ACC112 (cell line): ENCODE measurements at regions not wholly inside any gene's neighbourhood (a gene's known extent, or its start where the extent isn't known, plus 50 kb on each side); places are given as distances from the start of the nearest gene placed in this dataset.

Source experiments
- H2AFZ ChIP-seq: fragments of 200-600 bp; sonication (generic); one replicate; pipeline ENCODE4 v1.6.0; 2017; ENCODE audit warnings: antibody characterized with exemption, low read length; ENCODE audit not compliant: unreplicated experiment
- H3K27ac ChIP-seq: fragments of 200-600 bp; sonication (generic); 2 replicates; pipeline ENCODE4 v1.5.1; 2014; ENCODE audit warnings: low read depth, mild to moderate bottlenecking, antibody characterized with exemption, low read length, moderate library complexity
- H3K27me3 ChIP-seq: fragments of 200-600 bp; sonication (generic); 2 replicates; pipeline ENCODE4 v1.6.1; 2014; ENCODE audit warnings: mild to moderate bottlenecking, antibody characterized with exemption, low read length, moderate library complexity, mixed read lengths; ENCODE audit not compliant: insufficient read depth
- H3K36me3 ChIP-seq: fragments of 200-600 bp; sonication (generic); 2 replicates; pipeline ENCODE4 v1.6.1; 2016; ENCODE audit warnings: mild to moderate bottlenecking, antibody characterized with exemption, low read length, moderate library complexity, mixed read lengths; ENCODE audit not compliant: insufficient read depth
- H3K4me1 ChIP-seq: fragments of 200-600 bp; sonication (generic); one replicate; pipeline ENCODE4 v1.6.1; 2016; ENCODE audit warnings: low read length, mixed read lengths; ENCODE audit not compliant: insufficient read depth, unreplicated experiment, control insufficient read depth
- H3K4me3 ChIP-seq: fragments of 200-600 bp; sonication (generic); 2 replicates; pipeline ENCODE4 v1.5.1; 2014; ENCODE audit warnings: mild to moderate bottlenecking, low read depth, low read length
- H3K79me2 ChIP-seq: fragments of 200-600 bp; sonication (generic); one replicate; pipeline ENCODE4 v1.6.0; 2016; ENCODE audit warnings: low read length; ENCODE audit not compliant: control insufficient read depth, unreplicated experiment, insufficient read depth

GRCh38 chr3:72628065-72628464, 220.2 kb downstream of the SHQ1 start:
- Histone ChIP-seq H2AFZ (no peak overlapping the region), H3K4me1 (peaks cover 3% of the 10 kb centered on the region), H3K27ac (no peak overlapping the region), H3K36me3 (no peaks in the 10 kb centered on the region), H3K27me3 (0 out of 2 replicates have a peak, but pooled peaks cover 8% of the 10 kb centered on the region), H3K79me2 (no peaks in the 10 kb centered on the region), H3K4me3 (no peak overlapping the region)

GRCh38 chr3:72627271-72627670, 221.0 kb downstream of the SHQ1 start:
- no peak overlapping the region for H3K4me3 ChIP-seq
- no peak overlapping the region for H3K27ac ChIP-seq
- no peaks in the 10 kb centered on the region for H3K79me2 ChIP-seq
- peaks cover 3% of the 10 kb centered on the region for H3K4me1 ChIP-seq
- H3K36me3 ChIP-seq, result no peaks in the 10 kb centered on the region
- 0 out of 2 replicates have a peak, but pooled peaks cover 4% of the 10 kb centered on the region for H3K27me3 ChIP-seq
- no peak overlapping the region for H2AFZ ChIP-seq

GRCh38 chr3:72625602-72626337, 222.5 kb downstream of the SHQ1 start:
- H3K27ac ChIP-seq, result no peak overlapping the region

GRCh38 chr3:72624656-72625055, 223.6 kb downstream of the SHQ1 start:
- H3K27me3 ChIP-seq, result peaks cover 16% of the 10 kb centered on the region
- H3K36me3 ChIP-seq, result no peaks in the 10 kb centered on the region
- no peak overlapping the region for H3K4me3 ChIP-seq
- peaks cover 3% of the 10 kb centered on the region for H3K4me1 ChIP-seq
- no peak overlapping the region for H2AFZ ChIP-seq
- H3K79me2 ChIP-seq, result no peaks in the 10 kb centered on the region
- H3K27ac ChIP-seq, result no peak overlapping the region

More at GRCh38 chr3:72625602-72626337, 222.5 kb downstream of the SHQ1 start:
- Histone ChIP-seq H3K79me2 (no peaks in the 10 kb centered on the region), H3K4me3 (no peak overlapping the region), H2AFZ (no peak overlapping the region), H3K36me3 (no peaks in the 10 kb centered on the region), H3K27me3 (peaks cover 5% of the 10 kb centered on the region), H3K4me1 (peaks cover 3% of the 10 kb centered on the region)

GRCh38 chr3:72618739-72619138, 229.5 kb downstream of the SHQ1 start:
- H2AFZ ChIP-seq, result no peak overlapping the region
- H3K27me3 ChIP-seq, result peaks cover 52% of the 10 kb centered on the region
- H3K79me2 ChIP-seq, result no peaks in the 10 kb centered on the region
- H3K27ac ChIP-seq, result no peak overlapping the region
- no peak overlapping the region for H3K4me3 ChIP-seq
- H3K36me3 ChIP-seq, result no peaks in the 10 kb centered on the region
- no peaks in the 10 kb centered on the region for H3K4me1 ChIP-seq

GRCh38 chr3:72617424-72618024, 230.7 kb downstream of the SHQ1 start:
- no peak overlapping the region for H3K27ac ChIP-seq
- no peak overlapping the region for H3K4me3 ChIP-seq
- H3K79me2 ChIP-seq, result no peaks in the 10 kb centered on the region
- no peak overlapping the region for H2AFZ ChIP-seq
- peaks cover 52% of the 10 kb centered on the region for H3K27me3 ChIP-seq
- H3K4me1 ChIP-seq, result no peaks in the 10 kb centered on the region
- no peaks in the 10 kb centered on the region for H3K36me3 ChIP-seq

GRCh38 chr3:72615776-72616175, 232.5 kb downstream of the SHQ1 start:
- H3K4me3 ChIP-seq, result no peak overlapping the region
- H3K27me3 ChIP-seq, result peaks cover 49% of the 10 kb centered on the region
- H3K79me2 ChIP-seq, result no peaks in the 10 kb centered on the region
- no peaks in the 10 kb centered on the region for H3K36me3 ChIP-seq
- H3K27ac ChIP-seq, result no peak overlapping the region
- no peak overlapping the region for H2AFZ ChIP-seq
- no peaks in the 10 kb centered on the region for H3K4me1 ChIP-seq

GRCh38 chr3:72615182-72615581, 233.1 kb downstream of the SHQ1 start:
- H3K36me3 ChIP-seq, result no peaks in the 10 kb centered on the region
- H3K27ac ChIP-seq, result no peak overlapping the region
- no peak overlapping the region for H2AFZ ChIP-seq
- H3K79me2 ChIP-seq, result no peaks in the 10 kb centered on the region
- no peak overlapping the region for H3K4me3 ChIP-seq
- H3K4me1 ChIP-seq, result no peaks in the 10 kb centered on the region
- peaks cover 48% of the 10 kb centered on the region for H3K27me3 ChIP-seq

- peaks cover 43% of the 10 kb centered on the region for H3K27me3 ChIP-seq
- no peaks in the 10 kb centered on the region for H3K36me3 ChIP-seq
- H2AFZ ChIP-seq, result no peak overlapping the region
- H3K4me1 ChIP-seq, result no peaks in the 10 kb centered on the region
- no peaks in the 10 kb centered on the region for H3K79me2 ChIP-seq
- H3K4me3 ChIP-seq, result no peak overlapping the region
- H3K27ac ChIP-seq, result no peak overlapping the region
Measured at GRCh38 chr3:72614394-72615074, 233.7 kb downstream of the SHQ1 start.

- peaks cover 40% of the 10 kb centered on the region for H3K27me3 ChIP-seq
- no peak overlapping the region for H3K4me3 ChIP-seq
- no peaks in the 10 kb centered on the region for H3K4me1 ChIP-seq
- H2AFZ ChIP-seq, result no peak overlapping the region
- no peaks in the 10 kb centered on the region for H3K36me3 ChIP-seq
- no peak overlapping the region for H3K27ac ChIP-seq
- H3K79me2 ChIP-seq, result no peaks in the 10 kb centered on the region
Measured at GRCh38 chr3:72613871-72614270, 234.4 kb downstream of the SHQ1 start.
